ENCODE measurements at regions not wholly inside any gene's neighbourhood (a gene's known extent, or its start where the extent isn't known, plus 50 kb on each side); places are given as distances from the start of the nearest gene placed in this dataset.
"Not testable (repeated sequence)": the region's sequence is repeated elsewhere in the genome, so short reads cannot be mapped to it uniquely, and the experiment has no call there.

DNA sequence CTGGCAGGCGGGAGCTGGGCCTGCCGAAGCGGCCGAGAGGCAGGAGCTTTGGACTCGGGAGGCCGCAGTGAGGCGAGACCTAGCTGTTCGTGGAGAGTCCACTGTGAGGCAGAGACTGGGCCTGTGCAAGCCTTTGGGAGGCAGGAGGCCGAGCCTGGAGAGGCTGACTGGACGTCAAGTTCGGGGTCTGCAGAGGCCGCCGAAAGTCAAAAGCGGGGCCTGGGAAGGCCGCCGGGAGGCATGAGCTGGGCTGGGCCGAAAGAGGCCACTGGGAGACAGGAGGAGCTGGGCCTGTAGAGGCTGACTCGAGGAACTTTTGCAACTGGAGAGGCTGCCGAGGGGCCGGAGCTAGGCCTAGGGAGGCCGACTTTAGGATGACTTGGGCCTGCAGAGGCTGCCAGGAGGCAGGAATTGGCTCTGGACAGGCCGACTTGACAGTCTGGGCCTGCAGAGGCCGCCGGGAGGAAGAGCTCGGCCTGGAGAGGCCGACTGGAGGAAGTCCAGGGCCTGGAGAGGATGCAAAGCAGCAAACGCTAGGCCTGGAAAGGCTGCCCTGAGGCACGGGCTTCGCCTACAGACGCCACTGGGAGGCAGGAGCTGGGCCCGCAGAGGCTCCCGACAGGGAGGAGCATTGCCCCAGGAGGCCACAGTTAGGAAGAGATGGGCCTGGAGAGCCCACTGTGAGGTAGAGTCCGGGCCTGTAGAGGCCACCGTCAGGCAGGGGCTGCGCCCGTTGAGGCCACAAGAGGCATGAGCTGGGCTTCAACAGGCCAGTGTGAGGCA is 304.0 kb downstream of the ZNF479 start:
- H3K36me3 ChIP-seq (replicated peaks in 1 of 2); DNase-seq; H3K27ac ChIP-seq; H3K27me3 ChIP-seq; intact Hi-C loops (cut with DNase I); H3K9me3 ChIP-seq (replicated peaks in 1 of 3); H3K4me3 ChIP-seq; H3K4me1 ChIP-seq (replicated peaks in 1 of 2): not testable (repeated sequence)
- WGBS, 4 donors, result 89 to 92% (median 89%) methylated on average over 14 to 35 of the region's 36 CpGs

DNA sequence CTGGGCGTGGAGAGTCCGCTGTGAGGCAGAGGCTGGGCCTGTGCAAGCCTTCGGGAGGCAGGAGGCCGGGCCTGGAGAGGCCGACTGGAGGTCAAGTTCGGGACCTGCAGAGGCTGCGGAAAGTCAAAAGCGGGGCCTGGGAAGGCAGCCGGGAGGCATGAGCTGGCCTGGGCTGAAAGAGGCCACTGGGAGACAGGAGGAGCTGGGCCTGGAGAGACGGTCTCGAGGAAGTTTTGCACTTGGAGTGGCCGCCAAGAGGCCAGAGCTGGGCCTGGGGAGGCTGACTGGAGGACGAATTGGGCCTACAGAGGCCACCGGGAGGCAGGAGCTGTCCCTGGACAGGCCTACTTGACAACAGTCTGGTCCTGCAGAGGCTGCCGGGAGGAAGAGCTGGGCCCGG is 304.7 kb downstream of the ZNF479 start:
- H3K4me3 ChIP-seq; DNase-seq; intact Hi-C loops (cut with DNase I): not testable (repeated sequence)

DNA sequence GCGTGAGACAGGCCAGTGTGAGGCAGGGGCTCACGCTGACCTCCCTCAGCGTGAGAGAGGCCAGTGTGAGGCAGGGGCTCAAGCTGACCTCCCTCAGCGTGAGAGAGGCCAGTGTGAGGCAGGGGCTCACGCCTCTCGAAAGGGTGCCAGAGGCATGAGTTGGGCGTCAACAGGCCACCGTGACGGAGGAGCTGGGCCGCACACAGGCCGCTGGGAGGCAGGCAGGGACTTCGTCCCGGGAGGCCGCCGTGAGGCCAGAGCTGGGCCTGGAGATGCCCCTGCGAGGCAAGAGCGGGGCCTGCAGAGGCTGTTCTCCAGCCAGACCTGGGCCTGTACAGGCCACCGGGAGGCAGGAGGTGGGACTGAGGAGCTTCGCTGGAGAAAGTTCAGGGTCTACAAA is 305.7 kb downstream of the ZNF479 start:
- H3K9me3 ChIP-seq (replicated peaks in 1 of 3); H3K36me3 ChIP-seq (replicated peaks in 1 of 2); H3K4me1 ChIP-seq (replicated peaks in 1 of 2); intact Hi-C loops (cut with DNase I); H3K4me3 ChIP-seq; H3K27ac ChIP-seq; DNase-seq; H3K27me3 ChIP-seq: not testable (repeated sequence)
- 90 to 96% (median 94%) methylated on average over 14 to 18 of the region's 19 CpGs for WGBS, 4 donors

More for the DNA sequence above, 304.7 kb downstream of the ZNF479 start:
- not testable (repeated sequence) for H3K27me3 ChIP-seq; H3K27ac ChIP-seq; H3K9me3 ChIP-seq (replicated peaks in 1 of 3); H3K4me1 ChIP-seq (replicated peaks in 1 of 2); H3K36me3 ChIP-seq (replicated peaks in 1 of 2)
- 78 to 91% (median 90%) methylated on average over 12 to 15 of the region's 16 CpGs for WGBS, 4 donors

DNA sequence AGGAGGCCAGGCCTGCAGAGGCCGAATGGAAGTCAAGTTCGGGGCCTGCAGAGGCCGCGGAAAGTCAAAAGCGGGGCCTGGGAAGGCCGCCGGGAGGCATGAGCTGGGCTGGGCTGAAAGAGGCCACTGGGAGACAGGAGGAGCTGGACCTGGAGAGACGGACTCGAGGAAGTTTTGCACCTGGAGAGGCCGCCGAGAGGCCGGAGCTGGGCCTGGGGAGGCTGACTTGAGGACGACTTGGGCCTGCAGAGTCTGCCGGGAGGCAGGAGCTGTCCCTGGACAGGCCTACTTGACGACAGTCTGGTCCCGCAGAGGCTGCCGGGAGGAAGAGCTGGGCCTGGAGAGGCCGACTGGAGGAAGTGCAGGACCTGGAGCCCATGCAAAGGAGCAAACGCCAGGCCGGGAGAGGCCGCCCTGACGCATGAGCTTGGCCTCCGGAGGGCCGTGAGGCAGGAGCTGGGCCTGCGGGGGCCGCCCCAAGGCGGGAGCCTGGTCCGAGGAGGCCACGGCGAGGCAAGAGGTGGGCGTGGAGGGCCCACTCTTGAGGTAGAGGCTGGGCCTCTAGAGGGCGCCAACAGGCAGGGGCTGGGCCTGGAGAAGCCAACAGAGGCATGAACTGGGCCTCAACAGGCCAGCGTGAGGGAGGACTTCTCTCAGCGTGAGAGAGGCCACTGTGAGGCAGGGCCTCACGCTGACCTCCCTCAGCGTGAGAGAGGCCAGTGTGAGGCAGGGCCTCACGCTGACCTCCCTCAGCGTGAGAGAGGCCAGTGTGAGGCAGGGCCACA is 306.3 kb downstream of the ZNF479 start:
- H3K27ac ChIP-seq; DNase-seq; H3K36me3 ChIP-seq (replicated peaks in 1 of 2); intact Hi-C loops (cut with DNase I); H3K27me3 ChIP-seq; H3K4me3 ChIP-seq; H3K9me3 ChIP-seq (replicated peaks in 1 of 3); H3K4me1 ChIP-seq (replicated peaks in 1 of 2): not testable (repeated sequence)
- 86 to 98% (median 93%) methylated on average over 8 to 21 of the region's 38 CpGs for WGBS, 4 donors

DNA sequence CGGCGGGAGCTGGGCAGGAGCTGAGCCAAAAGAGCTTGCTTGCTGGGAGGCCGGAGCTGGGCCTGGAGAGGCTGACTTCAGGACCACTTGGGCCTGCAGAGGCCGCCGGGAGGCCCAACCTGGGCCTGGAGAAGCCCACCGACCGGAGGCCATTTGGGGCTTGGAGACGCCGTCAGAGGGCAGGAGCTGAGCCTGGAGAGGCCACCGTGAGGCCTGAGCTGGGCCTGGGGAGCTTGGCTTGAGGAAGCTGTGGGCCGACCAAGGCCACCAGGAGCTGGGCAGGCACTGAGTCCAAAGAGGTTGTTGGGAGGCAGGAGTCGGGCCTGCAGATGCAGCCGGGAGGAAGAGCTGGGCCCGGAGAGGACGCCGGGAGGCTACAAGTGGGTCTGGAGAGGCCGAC is 307.1 kb downstream of the ZNF479 start:
- H3K27me3 ChIP-seq; H3K36me3 ChIP-seq (replicated peaks in 1 of 2); DNase-seq; H3K9me3 ChIP-seq (replicated peaks in 1 of 3); H3K27ac ChIP-seq; intact Hi-C loops (cut with DNase I); H3K4me3 ChIP-seq; H3K4me1 ChIP-seq (replicated peaks in 1 of 2): not testable (repeated sequence)
- 90 to 100% (median 96%) methylated on average over 2 to 14 of the region's 17 CpGs for WGBS, 4 donors

DNA sequence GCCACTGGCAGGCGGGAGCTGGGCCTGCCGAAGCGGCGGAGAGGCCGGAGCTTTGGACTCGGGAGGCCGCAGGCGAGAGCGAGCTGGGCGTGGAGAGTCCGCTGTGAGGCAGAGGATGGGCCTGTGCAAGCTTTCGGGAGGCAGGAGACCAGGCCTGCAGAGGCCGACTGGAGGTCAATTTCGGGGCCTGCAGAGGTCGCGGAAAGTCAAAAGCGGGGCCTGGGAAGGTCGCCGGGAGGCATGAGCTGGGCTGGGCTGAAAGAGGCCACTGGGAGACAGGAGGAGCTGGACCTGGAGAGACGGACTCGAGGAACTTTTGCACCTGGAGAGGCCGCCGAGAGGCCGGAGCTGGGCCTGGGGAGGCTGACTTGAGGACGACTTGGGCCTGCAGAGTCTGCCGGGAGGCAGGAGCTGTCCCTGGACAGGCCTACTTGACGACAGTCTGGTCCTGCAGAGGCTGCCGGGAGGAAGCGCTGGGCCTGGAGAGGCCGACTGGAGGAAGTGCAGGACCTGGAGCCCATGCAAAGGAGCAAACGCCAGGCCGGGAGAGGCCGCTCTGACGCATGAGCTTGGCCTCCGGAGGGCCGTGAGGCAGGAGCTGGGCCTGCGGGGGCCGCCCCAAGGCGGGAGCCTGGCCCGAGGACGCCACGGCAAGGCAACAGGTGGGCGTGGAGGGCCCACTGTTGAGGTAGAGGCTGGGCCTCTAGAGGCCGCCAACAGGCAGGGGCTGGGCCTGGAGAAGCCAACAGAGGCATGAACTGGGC is 308.2 kb downstream of the ZNF479 start:
- H3K4me3 ChIP-seq; H3K36me3 ChIP-seq (replicated peaks in 1 of 2); H3K27ac ChIP-seq; intact Hi-C loops (cut with DNase I); H3K9me3 ChIP-seq (replicated peaks in 1 of 3); H3K27me3 ChIP-seq; H3K4me1 ChIP-seq (replicated peaks in 1 of 2); DNase-seq: not testable (repeated sequence)
- 90 to 94% (median 92%) methylated on average over 18 to 31 of the region's 44 CpGs for WGBS, 4 donors

DNA sequence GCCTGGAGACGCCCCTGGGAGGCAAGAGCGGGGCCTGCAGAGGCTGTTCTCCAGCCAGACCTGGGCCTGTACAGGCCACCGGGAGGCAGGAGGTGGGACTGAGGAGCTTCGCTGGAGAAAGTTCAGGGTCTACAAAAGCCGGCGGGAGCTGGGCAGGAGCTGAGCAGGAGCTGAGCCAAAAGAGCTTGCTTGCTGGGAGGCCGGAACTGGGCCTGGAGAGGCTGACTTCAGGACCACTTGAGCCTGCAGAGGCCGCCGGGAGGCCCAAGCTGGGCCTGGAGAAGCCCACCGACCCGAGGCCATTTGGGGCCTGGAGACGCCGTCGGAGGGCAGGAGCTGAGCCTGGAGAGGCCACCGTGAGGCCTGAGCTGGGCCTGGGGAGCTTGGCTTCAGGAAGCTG is 309.0 kb downstream of the ZNF479 start:
- intact Hi-C loops (cut with DNase I), result not testable (repeated sequence)

DNA sequence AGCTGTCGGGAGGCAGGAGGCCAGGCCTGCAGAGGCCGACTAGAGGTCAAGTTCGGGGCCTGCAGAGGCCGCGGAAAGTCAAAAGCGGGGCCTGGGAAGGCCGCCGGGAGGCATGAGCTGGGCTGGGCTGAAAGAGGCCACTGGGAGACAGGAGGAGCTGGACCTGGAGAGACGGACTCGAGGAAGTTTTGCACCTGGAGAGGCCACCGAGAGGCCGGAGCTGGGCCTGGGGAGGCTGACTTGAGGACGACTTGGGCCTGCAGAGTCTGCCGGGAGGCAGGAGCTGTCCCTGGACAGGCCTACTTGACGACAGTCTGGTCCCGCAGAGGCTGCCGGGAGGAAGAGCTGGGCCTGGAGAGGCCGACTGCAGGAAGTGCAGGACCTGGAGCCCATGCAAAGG is 310.1 kb downstream of the ZNF479 start:
- H3K27me3 ChIP-seq; DNase-seq; H3K4me3 ChIP-seq; intact Hi-C loops (cut with DNase I); H3K36me3 ChIP-seq (replicated peaks in 1 of 2); H3K9me3 ChIP-seq (replicated peaks in 1 of 3); H3K27ac ChIP-seq; H3K4me1 ChIP-seq (replicated peaks in 1 of 2): not testable (repeated sequence)
- WGBS, 4 donors, result 90 to 96% (median 93%) methylated on average over 5 to 10 of the region's 18 CpGs

More for the DNA sequence above, 309.0 kb downstream of the ZNF479 start:
- not testable (repeated sequence) for H3K27ac ChIP-seq; H3K36me3 ChIP-seq (replicated peaks in 1 of 2); DNase-seq; H3K4me3 ChIP-seq; H3K9me3 ChIP-seq (replicated peaks in 1 of 3); H3K4me1 ChIP-seq (replicated peaks in 1 of 2); H3K27me3 ChIP-seq
- 87 to 95% (median 93%) methylated on average over 3 to 7 of the region's 15 CpGs; no CpG with 5 or more reads in 1 of the 4 donors for WGBS, 4 donors

DNA sequence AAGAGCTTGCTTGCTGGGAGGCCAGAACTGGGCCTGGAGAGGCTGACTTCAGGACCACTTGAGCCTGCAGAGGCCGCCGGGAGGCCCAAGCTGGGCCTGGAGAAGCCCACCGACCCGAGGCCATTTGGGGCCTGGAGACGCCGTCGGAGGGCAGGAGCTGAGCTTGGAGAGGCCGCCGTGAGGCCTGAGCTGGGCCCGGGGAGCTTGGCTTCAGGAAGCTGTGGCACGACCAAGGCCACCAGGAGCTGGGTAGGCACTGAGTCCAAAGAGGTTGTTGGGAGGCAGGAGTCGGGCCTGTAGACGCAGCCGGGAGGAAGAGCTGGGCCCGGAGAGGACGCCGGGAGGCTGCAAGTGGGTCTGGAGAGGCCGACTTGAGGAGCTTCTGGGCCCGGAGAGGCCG is 310.7 kb downstream of the ZNF479 start:
- H3K4me3 ChIP-seq; H3K27me3 ChIP-seq; H3K9me3 ChIP-seq (replicated peaks in 1 of 3); H3K27ac ChIP-seq; intact Hi-C loops (cut with DNase I); H3K4me1 ChIP-seq (replicated peaks in 1 of 2); H3K36me3 ChIP-seq (replicated peaks in 1 of 2): not testable (repeated sequence)
- DNase-seq, result peak in 1 of 7 donors; percentile 4
- 89 to 97% (median 95%) methylated on average over 7 to 12 of the region's 20 CpGs for WGBS, 4 donors

DNA sequence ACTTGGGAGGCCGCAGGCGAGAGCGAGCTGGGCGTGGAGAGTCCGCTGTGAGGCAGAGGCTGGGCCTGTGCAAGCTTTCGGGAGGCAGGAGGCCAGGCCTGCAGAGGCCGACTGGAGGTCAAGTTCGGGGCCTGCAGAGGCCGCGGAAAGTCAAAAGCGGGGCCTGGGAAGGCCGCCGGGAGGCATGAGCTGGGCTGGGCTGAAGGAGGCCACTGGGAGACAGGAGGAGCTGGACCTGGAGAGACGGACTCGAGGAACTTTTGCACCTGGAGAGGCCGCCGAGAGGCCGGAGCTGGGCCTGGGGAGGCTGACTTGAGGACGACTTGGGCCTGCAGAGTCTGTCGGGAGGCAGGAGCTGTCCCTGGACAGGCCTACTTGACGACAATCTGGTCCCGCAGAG is 314.0 kb downstream of the ZNF479 start:
- intact Hi-C loops (cut with DNase I); H3K27me3 ChIP-seq; H3K27ac ChIP-seq; H3K4me3 ChIP-seq; DNase-seq; H3K36me3 ChIP-seq (replicated peaks in 1 of 2); H3K9me3 ChIP-seq (replicated peaks in 1 of 3); H3K4me1 ChIP-seq (replicated peaks in 1 of 2): not testable (repeated sequence)
- 93 to 97% (median 94%) methylated on average over 11 to 14 of the region's 22 CpGs; no CpG with 5 or more reads in 1 of the 4 donors for WGBS, 4 donors

All from adrenal gland (tissue), 9 donors.